Lower lobe of right lung (tissue), 2 donors: ENCODE measurements at regions not wholly inside any gene's neighbourhood (a gene's known extent, or its start where the extent isn't known, plus 50 kb on each side); places are given as distances from the start of the nearest gene placed in this dataset.

Source experiments
- ATAC-seq, 2 donors: fragments of 200-7000 bp; cut with Tn5 transposase; one replicate each; pipeline ENCODE4 v1.9.1; 2020 to 2022; ENCODE audit warnings: mild to moderate bottlenecking in 2 of 2, moderate library complexity in 2 of 2
- DNase-seq: peaks from one replicate; pipeline ENCODE4 v3.0.0-alpha.2; 2020
- H3K27ac ChIP-seq: fragments of 200-600 bp; one replicate; pipeline ENCODE4 v1.8.0; 2022
- H3K27me3 ChIP-seq: fragments of 200-600 bp; one replicate; pipeline ENCODE4 v1.8.0; 2022; ENCODE audit warnings: low read depth
- H3K36me3 ChIP-seq: fragments of 200-600 bp; one replicate; pipeline ENCODE4 v1.8.0; 2022; ENCODE audit warnings: mild to moderate bottlenecking
- H3K4me1 ChIP-seq: fragments of 200-600 bp; one replicate; pipeline ENCODE4 v1.8.0; 2022
- H3K4me3 ChIP-seq: fragments of 200-600 bp; one replicate; pipeline ENCODE4 v1.8.0; 2022; ENCODE audit warnings: mild to moderate bottlenecking
- H3K9me3 ChIP-seq: fragments of 200-600 bp; one replicate; pipeline ENCODE4 v1.8.0; 2022
- intact Hi-C: fragments of 100-400 bp; cut with DNase I; formaldehyde crosslinking; loops from one replicate; pipeline ENCODE4 v1.11.0; 2022
- TF ChIP-seq, protein P1 (sequence below): fragments of 200-600 bp; IDR thresholded peaks from one replicate; pipeline ENCODE4 v1.8.0; 2022; ENCODE audit warnings: antibody characterized with exemption, mild to moderate bottlenecking
- donor health status: DM: no; HTN: yes; CAD: no; lungs with severe emphysema.

DNA sequence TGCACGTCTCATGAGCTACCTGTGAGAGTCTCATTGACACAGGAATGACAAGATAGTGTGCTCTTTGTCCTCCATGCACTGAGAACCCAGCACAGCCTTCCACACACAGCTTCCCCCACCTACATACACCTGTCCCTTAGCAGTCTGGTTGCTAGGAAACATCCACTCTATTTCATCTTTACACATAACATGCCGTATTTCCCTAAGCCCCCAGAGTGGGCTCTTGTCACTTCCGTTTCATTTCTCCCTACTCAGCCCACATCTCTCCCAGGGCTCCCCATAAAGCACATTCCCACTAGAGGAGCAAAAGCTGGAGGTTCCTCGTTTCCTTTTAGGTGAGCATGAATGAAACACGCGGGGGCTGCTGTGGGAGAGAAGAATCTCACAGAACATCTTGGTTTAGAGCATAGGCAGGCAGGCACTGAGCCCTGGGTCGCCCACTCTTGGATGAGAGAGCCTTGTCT is 137.1 kb downstream of the ETS2 start:
- Histone ChIP-seq H3K36me3 (no peaks in the 10 kb centered on the region), H3K9me3 (no peaks in the 10 kb centered on the region), H3K4me3 (no peak overlapping the region), H3K4me1 (no peaks in the 10 kb centered on the region), H3K27me3 (no peaks in the 10 kb centered on the region), H3K27ac (no peak overlapping the region)
- no peak for ATAC-seq
- no peak for DNase-seq
- intact Hi-C loops, result no loop called here
- TF ChIP-seq, protein P1, sequence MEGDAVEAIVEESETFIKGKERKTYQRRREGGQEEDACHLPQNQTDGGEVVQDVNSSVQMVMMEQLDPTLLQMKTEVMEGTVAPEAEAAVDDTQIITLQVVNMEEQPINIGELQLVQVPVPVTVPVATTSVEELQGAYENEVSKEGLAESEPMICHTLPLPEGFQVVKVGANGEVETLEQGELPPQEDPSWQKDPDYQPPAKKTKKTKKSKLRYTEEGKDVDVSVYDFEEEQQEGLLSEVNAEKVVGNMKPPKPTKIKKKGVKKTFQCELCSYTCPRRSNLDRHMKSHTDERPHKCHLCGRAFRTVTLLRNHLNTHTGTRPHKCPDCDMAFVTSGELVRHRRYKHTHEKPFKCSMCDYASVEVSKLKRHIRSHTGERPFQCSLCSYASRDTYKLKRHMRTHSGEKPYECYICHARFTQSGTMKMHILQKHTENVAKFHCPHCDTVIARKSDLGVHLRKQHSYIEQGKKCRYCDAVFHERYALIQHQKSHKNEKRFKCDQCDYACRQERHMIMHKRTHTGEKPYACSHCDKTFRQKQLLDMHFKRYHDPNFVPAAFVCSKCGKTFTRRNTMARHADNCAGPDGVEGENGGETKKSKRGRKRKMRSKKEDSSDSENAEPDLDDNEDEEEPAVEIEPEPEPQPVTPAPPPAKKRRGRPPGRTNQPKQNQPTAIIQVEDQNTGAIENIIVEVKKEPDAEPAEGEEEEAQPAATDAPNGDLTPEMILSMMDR, result no peak

DNA sequence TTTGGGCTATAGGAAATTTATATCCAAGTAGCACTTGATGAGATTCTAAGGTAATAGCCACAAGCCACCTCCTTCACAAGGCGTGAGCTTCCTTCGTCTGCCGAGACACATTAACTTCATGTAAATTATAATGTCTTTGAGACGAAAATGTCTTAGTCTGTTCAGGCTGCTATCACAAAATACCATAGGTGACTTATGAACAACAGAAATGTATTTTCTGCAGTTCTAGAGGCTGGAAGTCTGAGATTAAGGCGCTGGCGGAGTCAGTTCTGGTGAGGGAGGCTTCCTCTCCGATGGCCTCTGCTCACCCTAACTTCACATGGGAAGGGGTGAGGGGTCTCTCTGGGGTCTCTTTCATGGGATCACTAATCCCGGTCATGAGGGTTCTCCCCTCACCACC is 133.0 kb downstream of the ETS2 start:
- no peak for DNase-seq
- Histone ChIP-seq H3K9me3 (no peaks in the 10 kb centered on the region), H3K27me3 (no peaks in the 10 kb centered on the region), H3K4me3 (no peak overlapping the region), H3K4me1 (no peaks in the 10 kb centered on the region), H3K27ac (no peak overlapping the region), H3K36me3 (no peaks in the 10 kb centered on the region)
- TF ChIP-seq, protein P1, result no peak
- ATAC-seq, result no peak
- intact Hi-C loops, result no loop called here

DNA sequence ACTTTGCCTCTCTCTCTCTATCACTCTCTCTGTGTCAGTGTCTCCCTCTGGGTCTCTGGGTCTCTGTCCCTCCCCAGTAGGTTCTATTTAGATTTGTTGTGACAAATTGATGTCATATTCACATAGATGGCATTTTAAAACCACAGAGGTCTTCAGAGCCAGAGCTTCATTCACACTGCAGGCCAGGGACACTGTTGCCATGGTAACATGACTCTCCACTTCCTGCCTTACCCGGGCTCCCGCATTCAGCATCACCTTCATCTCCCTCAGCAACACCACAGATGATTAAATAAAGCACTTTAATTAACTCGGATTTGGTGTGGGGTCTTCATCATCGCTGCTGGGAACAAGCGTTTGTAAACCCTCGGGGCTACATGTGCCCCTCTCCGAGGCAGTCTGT is 132.6 kb downstream of the ETS2 start:
- no peaks in the 10 kb centered on the region for H3K9me3 ChIP-seq
- intact Hi-C loops, result no loop called here
- DNase-seq (no peak), ATAC-seq (no peak)
- TF ChIP-seq, protein P1, result no peak
- H3K27me3 ChIP-seq, result no peaks in the 10 kb centered on the region
- no peak overlapping the region for H3K4me3 ChIP-seq
- no peak overlapping the region for H3K27ac ChIP-seq
- no peaks in the 10 kb centered on the region for H3K4me1 ChIP-seq
- H3K36me3 ChIP-seq, result no peaks in the 10 kb centered on the region

DNA sequence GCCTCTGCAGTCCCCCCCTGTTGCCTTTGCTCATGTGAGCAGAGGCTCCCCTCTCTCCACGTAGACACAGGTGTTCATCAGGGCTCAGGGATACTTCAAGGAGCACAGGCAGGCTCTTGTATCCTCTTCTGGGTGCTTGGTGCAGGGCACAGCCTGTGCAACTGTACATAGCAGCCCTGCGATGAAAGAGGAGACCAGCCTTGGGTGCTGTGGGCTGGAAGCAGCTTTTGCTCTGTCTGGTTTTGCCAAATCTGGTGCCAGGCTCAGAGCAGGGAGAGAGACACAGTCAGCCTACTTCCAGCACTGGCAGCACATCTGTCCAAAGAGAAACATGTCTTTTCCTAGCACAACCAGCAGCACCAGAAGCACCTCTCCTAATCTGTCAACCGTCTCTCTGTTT is 132.1 kb downstream of the ETS2 start:
- no peaks in the 10 kb centered on the region for H3K4me1 ChIP-seq
- ATAC-seq, result peak in 1 of 2 donors; percentile 25
- DNase-seq, result no peak
- TF ChIP-seq, protein P1, result no peak
- intact Hi-C loops, result no loop called here
- H3K9me3 ChIP-seq, result no peaks in the 10 kb centered on the region
- no peaks in the 10 kb centered on the region for H3K36me3 ChIP-seq
- H3K27me3 ChIP-seq, result no peaks in the 10 kb centered on the region
- no peak overlapping the region for H3K27ac ChIP-seq
- no peak overlapping the region for H3K4me3 ChIP-seq

DNA sequence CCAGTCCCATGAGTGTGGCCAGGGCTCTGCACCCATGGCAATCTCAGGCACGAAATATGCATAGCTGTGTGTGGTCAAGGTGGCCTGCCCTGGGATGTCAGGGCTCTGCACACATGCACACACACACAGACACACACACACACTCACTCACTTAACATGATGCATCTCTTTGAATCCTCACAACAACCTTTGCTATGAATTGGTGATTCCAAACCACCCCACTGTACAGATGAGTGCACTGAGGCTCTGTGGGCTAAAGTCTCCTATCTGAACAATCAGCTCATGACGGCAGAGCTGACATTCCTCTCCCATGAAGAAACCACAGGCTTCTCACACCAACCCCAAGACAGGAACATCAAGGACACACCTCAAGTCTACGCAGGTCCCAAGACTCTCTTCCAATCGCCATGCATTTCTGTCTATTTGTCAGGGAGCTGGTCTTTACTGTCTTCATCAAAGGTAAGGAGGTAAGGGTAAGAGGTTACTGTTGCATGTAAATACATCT is 131.6 kb downstream of the ETS2 start:
- DNase-seq, result no peak
- no peaks in the 10 kb centered on the region for H3K27me3 ChIP-seq
- no peak overlapping the region for H3K27ac ChIP-seq
- H3K4me1 ChIP-seq, result no peaks in the 10 kb centered on the region
- TF ChIP-seq, protein P1, result no peak
- no peaks in the 10 kb centered on the region for H3K36me3 ChIP-seq
- ATAC-seq, result peak in 1 of 2 donors; percentile 16
- H3K4me3 ChIP-seq, result no peak overlapping the region
- intact Hi-C loops, result no loop called here
- H3K9me3 ChIP-seq, result no peaks in the 10 kb centered on the region

DNA sequence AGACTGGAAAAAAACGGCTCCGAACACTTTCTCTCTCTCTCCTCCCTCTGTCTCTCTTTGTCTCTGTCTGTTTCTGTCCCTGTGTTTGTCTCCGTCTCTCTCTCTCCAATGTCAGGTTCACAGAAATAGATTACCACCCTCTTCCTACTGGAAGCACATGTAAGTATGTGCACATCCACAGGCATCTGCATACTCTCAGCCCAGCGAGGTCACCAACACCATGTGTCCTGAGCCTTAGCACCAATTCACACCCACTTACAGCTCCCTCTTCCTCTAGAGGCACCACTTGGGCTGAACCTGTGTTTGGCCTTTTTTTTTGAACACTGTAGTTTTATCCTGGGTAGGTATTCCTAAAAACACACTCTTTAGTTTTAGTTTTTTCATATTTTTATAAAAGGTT is 130.5 kb downstream of the ETS2 start:
- no peak overlapping the region for H3K27ac ChIP-seq
- no peaks in the 10 kb centered on the region for H3K36me3 ChIP-seq
- H3K4me1 ChIP-seq, result peaks cover 11% of the 10 kb centered on the region
- H3K4me3 ChIP-seq, result no peak overlapping the region
- H3K27me3 ChIP-seq, result no peaks in the 10 kb centered on the region
- DNase-seq, result no peak
- TF ChIP-seq, protein P1, result no peak
- no peak for ATAC-seq
- no peaks in the 10 kb centered on the region for H3K9me3 ChIP-seq
- intact Hi-C loops, result no loop called here
